OCI-LY7 (cell line): ENCODE measurements at regions not wholly inside any gene's neighbourhood (a gene's known extent, or its start where the extent isn't known, plus 50 kb on each side); places are given as distances from the start of the nearest gene placed in this dataset.

ENCODE experiments used
- BruUV-seq: library from RNA; stranded (reverse); fragments of 400-500 nt; replicated peaks from 2 replicates; lab custom pipeline; 2021; lab: Mats Ljungman, UMichigan
- CTCF ChIA-PET: fragments of 300-600 bp; sonication (Branson Sonifier 250); formaldehyde crosslinking; loops from one replicate; lab custom pipeline; 2022; ENCODE audit warnings: antibody characterized with exemption; ENCODE audit not compliant: unreplicated experiment; lab: Charles Lee
- POLR2A ChIA-PET: fragments of 300-600 bp; sonication (Branson Sonifier 250); formaldehyde crosslinking; loops from one replicate; lab custom pipeline; 2022; ENCODE audit warnings: antibody characterized with exemption; lab: Charles Lee
- DNase-seq: peaks from one replicate; pipeline ENCODE4 v3.0.0-alpha.2; 2015; ENCODE audit warnings: low spot score
- H2AFZ ChIP-seq: fragments of 200-600 bp; sonication (generic), shearing (Covaris generic); 2 replicates; pipeline ENCODE4 v1.6.1; 2014; ENCODE audit warnings: mild to moderate bottlenecking, antibody characterized with exemption, low read length, moderate library complexity
- H3K27ac ChIP-seq: fragments of 200-600 bp; sonication (generic); 2 replicates; pipeline ENCODE4 v1.5.1; 2014; ENCODE audit warnings: mixed run types, low read depth, mild to moderate bottlenecking, moderate library complexity, low read length, inconsistent platforms; ENCODE audit not compliant: poor library complexity, severe bottlenecking
- H3K36me3 ChIP-seq: fragments of 200-600 bp; sonication (generic); 2 replicates; pipeline ENCODE4 v1.6.1; 2014; ENCODE audit warnings: mild to moderate bottlenecking, antibody characterized with exemption, low read length, moderate library complexity, mixed read lengths; ENCODE audit not compliant: insufficient read depth
- H3K4me1 ChIP-seq: fragments of 200-600 bp; sonication (generic); 2 replicates; pipeline ENCODE4 v1.5.1; 2014; ENCODE audit warnings: mild to moderate bottlenecking, low read length; ENCODE audit not compliant: insufficient read depth, poor library complexity, severe bottlenecking
- H3K4me2 ChIP-seq: fragments of 200-600 bp; sonication (generic); 2 replicates; pipeline ENCODE4 v1.6.1; 2014; ENCODE audit warnings: mild to moderate bottlenecking, low read length
- H3K4me3 ChIP-seq: fragments of 200-600 bp; sonication (generic); 2 replicates; pipeline ENCODE4 v1.5.1; 2014; ENCODE audit warnings: mild to moderate bottlenecking, low read depth, low read length; ENCODE audit not compliant: poor library complexity, severe bottlenecking
- H3K79me2 ChIP-seq: fragments of 200-600 bp; sonication (generic); 2 replicates; pipeline ENCODE4 v1.6.1; 2016; ENCODE audit warnings: low read depth, mild to moderate bottlenecking, low read length, moderate library complexity, mixed read lengths; ENCODE audit not compliant: insufficient read depth
- H3K9me2 ChIP-seq: fragments of 200-600 bp; sonication (generic); 2 replicates; pipeline ENCODE4 v1.6.1; 2016; ENCODE audit warnings: mild to moderate bottlenecking, low read length, mixed read lengths; ENCODE audit not compliant: insufficient read depth
- H3K9me3 ChIP-seq: fragments of 200-600 bp; sonication (generic); 2 replicates; pipeline ENCODE4 v1.6.1; 2014; ENCODE audit warnings: mild to moderate bottlenecking, mixed run types, low read length, mixed read lengths
- H4K20me1 ChIP-seq: fragments of 200-600 bp; sonication (generic); 2 replicates; pipeline ENCODE4 v1.6.1; 2014; ENCODE audit warnings: mild to moderate bottlenecking, antibody characterized with exemption, low read length, moderate library complexity, mixed read lengths; ENCODE audit not compliant: insufficient read depth
- CTCF ChIP-seq: fragments of 200-600 bp; sonication (generic); conservative IDR thresholded peaks from 2 replicates; pipeline ENCODE4 v1.5.1; 2014; ENCODE audit warnings: mild to moderate bottlenecking, antibody characterized with exemption, low read length, moderate library complexity, mixed read lengths
- EZH2phosphoT487 ChIP-seq: fragments of 200-600 bp; sonication (generic); IDR thresholded peaks from 2 replicates; pipeline ENCODE4 v1.6.1; 2018; ENCODE audit warnings: low read depth, borderline replicate concordance, mild to moderate bottlenecking, mixed run types, antibody characterized with exemption, low read length, moderate library complexity, mixed read lengths
- intact Hi-C: fragments of 100-400 bp; cut with micrococcal nuclease; formaldehyde crosslinking; loops from one replicate; pipeline ENCODE4 v1.10.0; 2022; ENCODE audit not compliant: unreplicated experiment

- ChIA-PET CTCF (no interaction called here), POLR2A (interaction anchor here (0.7 kb wide), 1 partner anchor 38 kb away, joined by 3 read pairs; no protein-coding TSS in a partner anchor)
- DNase-seq: no peak
- Histone ChIP-seq H3K4me3 (no peak overlapping the region), H3K9me2 (no peaks in the 10 kb centered on the region), H3K9me3 (no peaks in the 10 kb centered on the region), H2AFZ (no peak overlapping the region), H3K79me2 (no peaks in the 10 kb centered on the region), H4K20me1 (no peaks in the 10 kb centered on the region), H3K4me2 (no peak overlapping the region), H3K4me1 (no peaks in the 10 kb centered on the region), H3K27ac (no peak overlapping the region), H3K36me3 (no peaks in the 10 kb centered on the region)
- no TSS peak for BruUV-seq
- intact Hi-C loops: no loop called here
- TF ChIP-seq EZH2phosphoT487 (no peak), CTCF (no peak)
Measured at GRCh38 chr16:80040814-80041213, 440.3 kb upstream of the MAF start.

GRCh38 chr16:80040413-80040812 lies 439.9 kb upstream of the MAF start:
- no peaks in the 10 kb centered on the region for H3K9me3 ChIP-seq
- ChIA-PET POLR2A (no interaction called here), CTCF (no interaction called here)
- H3K79me2 ChIP-seq: no peaks in the 10 kb centered on the region
- no peak overlapping the region for H3K4me2 ChIP-seq
- TF ChIP-seq CTCF: no peak
- no peak for TF ChIP-seq EZH2phosphoT487
- no peak for DNase-seq
- H3K27ac ChIP-seq: no peak overlapping the region
- no peaks in the 10 kb centered on the region for H4K20me1 ChIP-seq
- BruUV-seq: no TSS peak
- H3K9me2 ChIP-seq: no peaks in the 10 kb centered on the region
- intact Hi-C loops: no loop called here
- H3K36me3 ChIP-seq: no peaks in the 10 kb centered on the region
- H3K4me1 ChIP-seq: no peaks in the 10 kb centered on the region
- no peak overlapping the region for H3K4me3 ChIP-seq
- H2AFZ ChIP-seq: no peak overlapping the region

GRCh38 chr16:80039777-80040176 lies 439.2 kb upstream of the MAF start:
- Histone ChIP-seq H3K4me3 (no peak overlapping the region), H3K27ac (no peak overlapping the region), H3K36me3 (no peaks in the 10 kb centered on the region), H3K4me2 (no peak overlapping the region), H4K20me1 (no peaks in the 10 kb centered on the region), H2AFZ (no peak overlapping the region), H3K4me1 (no peaks in the 10 kb centered on the region), H3K9me2 (no peaks in the 10 kb centered on the region), H3K9me3 (no peaks in the 10 kb centered on the region), H3K79me2 (no peaks in the 10 kb centered on the region)
- POLR2A ChIA-PET: no interaction called here
- no TSS peak for BruUV-seq
- no peak for DNase-seq
- CTCF ChIA-PET: no interaction called here
- intact Hi-C loops: no loop called here
- TF ChIP-seq CTCF: no peak
- no peak for TF ChIP-seq EZH2phosphoT487
